GM20000 (cell line): ENCODE measurements at regions not wholly inside any gene's neighbourhood (a gene's known extent, or its start where the extent isn't known, plus 50 kb on each side); places are given as distances from the start of the nearest gene placed in this dataset.

ENCODE experiments used
- DNase-seq: peaks from one replicate; pipeline ENCODE4 v3.0.0; 2012; ENCODE audit warnings: low spot score
- CTCF ChIP-seq: IDR thresholded peaks from 2 replicates; pipeline ENCODE4 v1.5.1; 2012; ENCODE audit warnings: mild to moderate bottlenecking, control low read depth; ENCODE audit errors: extremely low read depth, missing control alignments

- DNase-seq, result no peak
- TF ChIP-seq CTCF, result no peak
Measured at GRCh38 chr10:47241946-47242867, 57.8 kb upstream of the GDF10 start.

GRCh38 chr10:47243356-47243755 is 56.6 kb upstream of the GDF10 start:
- no peak for DNase-seq
- TF ChIP-seq CTCF, result no peak

GRCh38 chr10:47243791-47244190 is 56.2 kb upstream of the GDF10 start:
- no peak for DNase-seq
- TF ChIP-seq CTCF, result no peak

- no peak for DNase-seq
- no peak for TF ChIP-seq CTCF
Measured at GRCh38 chr10:47244560-47245500, 55.2 kb upstream of the GDF10 start.

- no peak for DNase-seq
- TF ChIP-seq CTCF, result no peak
Measured at GRCh38 chr10:47245731-47246350, 54.2 kb upstream of the GDF10 start.

GRCh38 chr10:47246406-47247147 is 53.4 kb upstream of the GDF10 start:
- no peak for TF ChIP-seq CTCF
- DNase-seq, result no peak
